ENCODE measurements at regions not wholly inside any gene's neighbourhood (a gene's known extent, or its start where the extent isn't known, plus 50 kb on each side); places are given as distances from the start of the nearest gene placed in this dataset.

GRCh38 chr1:65691972-65692371 lies 100.7 kb upstream of the PDE4B start:
- no peak for DNase-seq (ENCODE audit: low spot score)
- Histone ChIP-seq H3K4me3 (no peak overlapping the region), H3K4me1 (replicated peaks) (no peaks in the 10 kb centered on the region), H3K27ac (no peak overlapping the region), H3K27me3 (replicated peaks; ENCODE audit: insufficient read depth) (no peaks in the 10 kb centered on the region), H3K36me3 (no peaks in the 10 kb centered on the region), H3K9me3 (no peaks in the 10 kb centered on the region)
- TF ChIP-seq POLR2AphosphoS5 (IDR thresholded peaks at IDR 0.05): no peak
- TF ChIP-seq, protein P1, sequence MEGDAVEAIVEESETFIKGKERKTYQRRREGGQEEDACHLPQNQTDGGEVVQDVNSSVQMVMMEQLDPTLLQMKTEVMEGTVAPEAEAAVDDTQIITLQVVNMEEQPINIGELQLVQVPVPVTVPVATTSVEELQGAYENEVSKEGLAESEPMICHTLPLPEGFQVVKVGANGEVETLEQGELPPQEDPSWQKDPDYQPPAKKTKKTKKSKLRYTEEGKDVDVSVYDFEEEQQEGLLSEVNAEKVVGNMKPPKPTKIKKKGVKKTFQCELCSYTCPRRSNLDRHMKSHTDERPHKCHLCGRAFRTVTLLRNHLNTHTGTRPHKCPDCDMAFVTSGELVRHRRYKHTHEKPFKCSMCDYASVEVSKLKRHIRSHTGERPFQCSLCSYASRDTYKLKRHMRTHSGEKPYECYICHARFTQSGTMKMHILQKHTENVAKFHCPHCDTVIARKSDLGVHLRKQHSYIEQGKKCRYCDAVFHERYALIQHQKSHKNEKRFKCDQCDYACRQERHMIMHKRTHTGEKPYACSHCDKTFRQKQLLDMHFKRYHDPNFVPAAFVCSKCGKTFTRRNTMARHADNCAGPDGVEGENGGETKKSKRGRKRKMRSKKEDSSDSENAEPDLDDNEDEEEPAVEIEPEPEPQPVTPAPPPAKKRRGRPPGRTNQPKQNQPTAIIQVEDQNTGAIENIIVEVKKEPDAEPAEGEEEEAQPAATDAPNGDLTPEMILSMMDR (IDR thresholded peaks at IDR 0.05): no peak
- 79% methylated on average over 3 of the region's 3 CpGs for WGBS
- intact Hi-C loops (cut with DNase I): no loop called here

GRCh38 chr1:65694126-65694525 lies 98.6 kb upstream of the PDE4B start:
- intact Hi-C loops (cut with DNase I): no loop called here
- no peaks in the 10 kb centered on the region for H3K36me3 ChIP-seq
- no peak for DNase-seq (ENCODE audit: low spot score)
- H3K4me3 ChIP-seq: no peak overlapping the region
- whole genome bisulfite sequencing: 83% methylated on average over 2 of the region's 2 CpGs
- H3K4me1 ChIP-seq (replicated peaks): no peaks in the 10 kb centered on the region
- H3K27me3 ChIP-seq (replicated peaks; ENCODE audit: insufficient read depth): no peaks in the 10 kb centered on the region
- no peaks in the 10 kb centered on the region for H3K9me3 ChIP-seq
- no peak for TF ChIP-seq POLR2A (IDR thresholded peaks at IDR 0.05)
- TF ChIP-seq, protein P1 (IDR thresholded peaks at IDR 0.05): no peak
- no peak for TF ChIP-seq POLR2AphosphoS5 (IDR thresholded peaks at IDR 0.05)
- H3K27ac ChIP-seq: no peak overlapping the region

DNA sequence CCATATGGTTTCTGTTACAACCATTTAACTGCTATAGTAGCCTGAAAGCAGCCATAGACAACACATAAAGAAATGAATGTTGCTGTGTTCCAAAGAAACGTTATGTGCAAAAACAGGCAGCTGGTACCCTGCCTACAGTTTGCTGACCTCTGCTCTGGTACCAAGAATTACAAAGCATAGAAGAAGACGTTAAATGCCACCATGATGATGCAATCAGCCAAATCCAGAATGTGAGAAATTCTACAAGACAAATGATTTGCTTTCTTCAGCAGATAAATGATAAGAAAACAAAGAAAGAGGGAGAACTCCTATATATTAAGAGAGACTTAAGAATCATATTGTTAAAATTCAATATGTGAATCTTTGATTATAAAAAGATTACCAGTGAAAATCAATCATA lies 97.8 kb upstream of the PDE4B start:
- no peak overlapping the region for H3K27ac ChIP-seq
- no peaks in the 10 kb centered on the region for H3K9me3 ChIP-seq
- no peaks in the 10 kb centered on the region for H3K4me1 ChIP-seq (replicated peaks)
- no peaks in the 10 kb centered on the region for H3K36me3 ChIP-seq
- intact Hi-C loops (cut with DNase I): no loop called here
- DNase-seq (ENCODE audit: low spot score): no peak
- TF ChIP-seq, protein P1 (IDR thresholded peaks at IDR 0.05): no peak
- TF ChIP-seq POLR2A (IDR thresholded peaks at IDR 0.05) (no peak), POLR2AphosphoS5 (IDR thresholded peaks at IDR 0.05) (no peak)
- H3K4me3 ChIP-seq: no peak overlapping the region
- no peaks in the 10 kb centered on the region for H3K27me3 ChIP-seq (replicated peaks; ENCODE audit: insufficient read depth)
- WGBS: 63% methylated on average over 2 of the region's 2 CpGs

DNA sequence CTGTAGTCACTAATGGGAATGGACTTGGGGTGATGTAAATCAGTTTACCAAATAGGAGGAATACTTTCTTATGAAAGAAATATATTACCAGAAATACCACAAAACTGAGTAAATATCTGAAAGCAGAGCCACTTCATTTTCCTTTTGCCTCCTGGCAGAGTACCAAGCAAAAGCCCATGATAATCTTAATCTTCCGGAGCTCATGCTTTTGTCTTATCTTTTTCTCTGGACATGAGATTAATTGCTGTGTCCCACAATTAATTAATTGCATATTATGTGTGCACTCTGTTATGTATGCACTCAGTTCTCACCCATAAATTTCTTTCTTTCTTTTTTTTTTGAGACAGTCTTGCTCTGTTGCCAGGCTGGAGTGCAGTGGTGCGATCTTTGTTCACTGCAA lies 94.1 kb upstream of the PDE4B start:
- WGBS: 59% methylated on average over 2 of the region's 2 CpGs
- Histone ChIP-seq H3K27me3 (replicated peaks; ENCODE audit: insufficient read depth) (no peaks in the 10 kb centered on the region), H3K9me3 (no peaks in the 10 kb centered on the region), H3K4me3 (no peak overlapping the region), H3K36me3 (no peaks in the 10 kb centered on the region), H3K4me1 (replicated peaks) (no peaks in the 10 kb centered on the region), H3K27ac (no peak overlapping the region)
- no peak for DNase-seq (ENCODE audit: low spot score)
- TF ChIP-seq POLR2A (IDR thresholded peaks at IDR 0.05) (no peak), POLR2AphosphoS5 (IDR thresholded peaks at IDR 0.05) (no peak)
- TF ChIP-seq, protein P1 (IDR thresholded peaks at IDR 0.05): no peak
- intact Hi-C loops (cut with DNase I): no loop called here

- Histone ChIP-seq H3K9me3 (no peaks in the 10 kb centered on the region), H3K4me3 (no peak overlapping the region), H3K4me1 (replicated peaks) (no peaks in the 10 kb centered on the region), H3K27me3 (replicated peaks; ENCODE audit: insufficient read depth) (no peaks in the 10 kb centered on the region), H3K27ac (no peak overlapping the region), H3K36me3 (no peaks in the 10 kb centered on the region)
- WGBS: 59% methylated on average over 4 of the region's 4 CpGs
- no peak for DNase-seq (ENCODE audit: low spot score)
- intact Hi-C loops (cut with DNase I): no loop called here
- TF ChIP-seq POLR2AphosphoS5 (IDR thresholded peaks at IDR 0.05) (no peak), POLR2A (IDR thresholded peaks at IDR 0.05) (no peak)
- TF ChIP-seq, protein P1 (IDR thresholded peaks at IDR 0.05): no peak
Observed at GRCh38 chr1:65703853-65704252, 88.8 kb upstream of the PDE4B start.

Measured in prostate gland (tissue), 2 donors.